ENCODE measurements at regions not wholly inside any gene's neighbourhood (a gene's known extent, or its start where the extent isn't known, plus 50 kb on each side); places are given as distances from the start of the nearest gene placed in this dataset.

DNA sequence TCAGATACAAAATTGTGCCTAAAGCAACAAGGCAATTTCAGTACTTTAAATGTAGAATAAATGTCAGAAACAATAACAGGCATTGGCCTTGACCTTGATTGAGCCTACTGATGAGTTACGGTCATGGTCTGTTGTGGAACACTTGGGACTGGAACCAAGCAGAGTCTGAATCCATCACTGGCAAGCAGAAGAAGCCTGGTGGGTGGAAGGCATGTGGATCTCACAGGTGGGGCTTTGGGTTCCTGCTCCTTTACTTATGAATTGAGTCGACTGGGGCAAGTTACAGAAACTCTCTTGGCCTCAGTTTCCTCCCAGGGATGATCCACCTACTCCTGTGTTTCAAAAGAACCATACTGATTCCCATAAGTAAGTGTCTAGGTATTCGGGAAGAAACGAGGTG lies 102.3 kb downstream of the KCNF1 start:
- dilution Hi-C loops (cut with MboI; ENCODE audit: extremely low pct_ligation_motif_present, low sequenced_read_pairs) (no loop called here), intact Hi-C loops (cut with micrococcal nuclease) (no loop called here)
- H2AFZ ChIP-seq (ENCODE audit: low read depth, low read length) = no peak overlapping the region
- CTCF ChIA-PET = no interaction called here
- H3K4me2 ChIP-seq (ENCODE audit: insufficient read depth, low read length) = no peak overlapping the region
- no peak overlapping the region for H3K9ac ChIP-seq (replicated peaks; ENCODE audit: extremely low read depth, insufficient read depth, low read length)
- no peaks in the 10 kb centered on the region for H3K36me3 ChIP-seq (ENCODE audit: control insufficient read depth in 2 of 2, extremely low read depth in 1 of 2, insufficient read depth in 2 of 2, low read length in 2 of 2)
- H3K27ac ChIP-seq (ENCODE audit: insufficient read depth, low read depth, low read length) = no peak overlapping the region
- peaks cover 0 to 13% of the 10 kb centered on the region in 2 experiments for H3K27me3 ChIP-seq (ENCODE audit: control insufficient read depth in 2 of 2, insufficient read depth in 2 of 2, low read length in 2 of 2)
- no peak for TF ChIP-seq FOS (IDR thresholded peaks at IDR 0.05; ENCODE audit: borderline replicate concordance, insufficient read depth, low read length)
- no peak for TF ChIP-seq MYC (IDR thresholded peaks at IDR 0.05; ENCODE audit: low read depth, low read length)
- no peak for TF ChIP-seq EZH2 (IDR thresholded peaks at IDR 0.05; ENCODE audit: borderline replicate concordance, low read depth, low read length, severe bottlenecking)
- TF ChIP-seq GATA2 (IDR thresholded peaks at IDR 0.05; ENCODE audit: insufficient read depth, insufficient read length, low read depth, low read length) = no peak
- TF ChIP-seq, protein P1, sequence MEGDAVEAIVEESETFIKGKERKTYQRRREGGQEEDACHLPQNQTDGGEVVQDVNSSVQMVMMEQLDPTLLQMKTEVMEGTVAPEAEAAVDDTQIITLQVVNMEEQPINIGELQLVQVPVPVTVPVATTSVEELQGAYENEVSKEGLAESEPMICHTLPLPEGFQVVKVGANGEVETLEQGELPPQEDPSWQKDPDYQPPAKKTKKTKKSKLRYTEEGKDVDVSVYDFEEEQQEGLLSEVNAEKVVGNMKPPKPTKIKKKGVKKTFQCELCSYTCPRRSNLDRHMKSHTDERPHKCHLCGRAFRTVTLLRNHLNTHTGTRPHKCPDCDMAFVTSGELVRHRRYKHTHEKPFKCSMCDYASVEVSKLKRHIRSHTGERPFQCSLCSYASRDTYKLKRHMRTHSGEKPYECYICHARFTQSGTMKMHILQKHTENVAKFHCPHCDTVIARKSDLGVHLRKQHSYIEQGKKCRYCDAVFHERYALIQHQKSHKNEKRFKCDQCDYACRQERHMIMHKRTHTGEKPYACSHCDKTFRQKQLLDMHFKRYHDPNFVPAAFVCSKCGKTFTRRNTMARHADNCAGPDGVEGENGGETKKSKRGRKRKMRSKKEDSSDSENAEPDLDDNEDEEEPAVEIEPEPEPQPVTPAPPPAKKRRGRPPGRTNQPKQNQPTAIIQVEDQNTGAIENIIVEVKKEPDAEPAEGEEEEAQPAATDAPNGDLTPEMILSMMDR (IDR thresholded peaks at IDR 0.05; ENCODE audit: extremely low read depth in 1 of 2, insufficient read depth in 1 of 2, low read depth in 1 of 2, low read length in 2 of 2) = no peak
- TF ChIP-seq JUN (IDR thresholded peaks at IDR 0.05; ENCODE audit: borderline replicate concordance, insufficient read depth, insufficient read length, low read depth) = no peak
- TF ChIP-seq POLR2AphosphoS5 (IDR thresholded peaks at IDR 0.05; ENCODE audit: insufficient read depth, low read depth, low read length) = no peak
- TF ChIP-seq, protein P2, sequence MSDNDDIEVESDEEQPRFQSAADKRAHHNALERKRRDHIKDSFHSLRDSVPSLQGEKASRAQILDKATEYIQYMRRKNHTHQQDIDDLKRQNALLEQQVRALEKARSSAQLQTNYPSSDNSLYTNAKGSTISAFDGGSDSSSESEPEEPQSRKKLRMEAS (IDR thresholded peaks at IDR 0.05; ENCODE audit: insufficient read depth, insufficient read length) = no peak
- TF ChIP-seq POLR2A (IDR thresholded peaks at IDR 0.05; ENCODE audit: low read depth, low read length) = no peak
- DNase-seq (ENCODE audit: low read depth, low spot score) (no peak), FAIRE-seq (no peak)
- no peaks in the 10 kb centered on the region for H3K9me3 ChIP-seq (replicated peaks; ENCODE audit: control insufficient read depth, insufficient read depth, low read length)
- no peaks in the 10 kb centered on the region for H3K9me1 ChIP-seq (replicated peaks; ENCODE audit: control insufficient read depth, extremely low read depth, insufficient read depth, low read length)
- no peaks in the 10 kb centered on the region for H3K4me1 ChIP-seq (ENCODE audit: control insufficient read depth, extremely low read depth, insufficient read depth, low read length)
- BruUV-seq (replicated peaks) = no TSS peak
- H4K20me1 ChIP-seq (replicated peaks; ENCODE audit: control insufficient read depth, extremely low read depth, insufficient read depth, low read length) = no peaks in the 10 kb centered on the region
- H3K79me2 ChIP-seq (ENCODE audit: control insufficient read depth, insufficient read depth, low read length) = no peaks in the 10 kb centered on the region
- POLR2A ChIA-PET = no interaction called here
- H3K4me3 ChIP-seq (replicated peaks in 1 of 3; ENCODE audit: insufficient read depth in 1 of 3, low read depth in 1 of 3, low read length in 3 of 3) = no peak overlapping the region
